Spleen (tissue), 11 donors: ENCODE measurements at regions not wholly inside any gene's neighbourhood (a gene's known extent, or its start where the extent isn't known, plus 50 kb on each side); places are given as distances from the start of the nearest gene placed in this dataset.

Experiments used
- DNase-seq: peaks from one replicate; pipeline ENCODE4 v3.0.0-alpha.2; 2020
- H3K27ac ChIP-seq, 8 donors: fragments of 200-600 bp; sonication (generic) in 7 of 8; 1 replicate in 4 of 8; 2 replicates in 4 of 8; pipeline versions ENCODE4 v1.5.0 to v1.8.0; 2016 to 2021; ENCODE audit warnings: inconsistent platforms in 4 of 8, mild to moderate bottlenecking in 4 of 8, moderate library complexity in 1 of 8
- H3K27me3 ChIP-seq, 7 donors: fragments of 200-600 bp; sonication (generic) in 6 of 7; replicated peaks in 1 of 7; 1 replicate in 4 of 7; 2 replicates in 3 of 7; pipeline versions ENCODE4 v1.5.0 to v1.8.0; 2016 to 2021; ENCODE audit warnings: inconsistent platforms in 3 of 7, mild to moderate bottlenecking in 1 of 7
- H3K36me3 ChIP-seq, 6 donors: fragments of 200-600 bp; sonication (generic) in 5 of 6; 1 replicate in 4 of 6; 2 replicates in 2 of 6; pipeline versions ENCODE4 v1.5.0 to v1.8.0; 2016 to 2021; ENCODE audit warnings: inconsistent platforms in 2 of 6
- H3K4me1 ChIP-seq, 6 donors: fragments of 200-600 bp; sonication (generic) in 5 of 6; 1 replicate in 3 of 6; 2 replicates in 3 of 6; pipeline versions ENCODE4 v1.5.0 to v1.8.0; 2016 to 2021; ENCODE audit warnings: inconsistent platforms in 3 of 6
- H3K4me3 ChIP-seq, 8 donors: fragments of 200-600 bp; sonication (generic) in 7 of 8; 1 replicate in 4 of 8; 2 replicates in 4 of 8; pipeline versions ENCODE4 v1.5.0 to v1.8.0; 2016 to 2021; ENCODE audit warnings: inconsistent platforms in 4 of 8, mild to moderate bottlenecking in 4 of 8, moderate library complexity in 2 of 8
- H3K9me3 ChIP-seq, 8 donors: fragments of 200-600 bp; sonication (generic) in 7 of 8; 1 replicate in 4 of 8; 2 replicates in 4 of 8; pipeline versions ENCODE4 v1.5.0 to v1.8.0; 2016 to 2021; ENCODE audit warnings: inconsistent platforms in 4 of 8
- POLR2A ChIP-seq, 3 donors: fragments of 450-650 bp; IDR thresholded peaks; one replicate each; pipeline ENCODE4 v1.5.1; 2017; ENCODE audit warnings: antibody characterized with exemption in 3 of 3, mild to moderate bottlenecking in 1 of 3
- POLR2AphosphoS5 ChIP-seq, 3 donors: sonication (generic); formaldehyde crosslinking; IDR thresholded peaks; one replicate each; pipeline ENCODE4 v1.5.1; 2017; ENCODE audit warnings: antibody characterized with exemption in 3 of 3
- WGBS, 5 donors: extraction: QIAGEN DNeasy Blood & Tissue Kit in 3 of 5; methylation state at CpG; one replicate each; pipeline versions ENCODE4 v1.1.5 to v1.1.7; 2013 to 2018; 5-methylcytosine and 5-hydroxymethylcytosine counted together
- intact Hi-C: fragments of 100-400 bp; cut with DNase I; formaldehyde crosslinking; loops from one replicate; pipeline ENCODE4 v1.15.0; 2023; ENCODE audit warnings: low total_unique reads
- TF ChIP-seq, protein P1 (sequence below), 11 experiments: fragments of 200-600 bp in 7 of 11; fragments of 450-650 bp in 4 of 11; sonication (generic) in 4 of 11; IDR thresholded peaks in 8 of 11; conservative IDR thresholded peaks in 3 of 11; 1 replicate in 7 of 11; 2 replicates in 4 of 11; pipeline versions ENCODE4 v1.4.0 to v1.8.0; 2016 to 2021; ENCODE audit warnings: antibody characterized with exemption in 11 of 11, inconsistent platforms in 4 of 11, mild to moderate bottlenecking in 1 of 11
- donor health status: healthy with polysubstance abuse.
- donor health status: DM: no; HTN: no; CAD: no; lungs with moderate emphysema.
- donor health status: DM: no; HTN: no; CAD: no.
- donor health status: Bipolar disorder and iron deficiency.
- donor health status: healthy.
- donor health status: DM: no; HTN: no; CAD: no.
- donor health status: DM: yes; HTN: yes; CAD: no.

DNA sequence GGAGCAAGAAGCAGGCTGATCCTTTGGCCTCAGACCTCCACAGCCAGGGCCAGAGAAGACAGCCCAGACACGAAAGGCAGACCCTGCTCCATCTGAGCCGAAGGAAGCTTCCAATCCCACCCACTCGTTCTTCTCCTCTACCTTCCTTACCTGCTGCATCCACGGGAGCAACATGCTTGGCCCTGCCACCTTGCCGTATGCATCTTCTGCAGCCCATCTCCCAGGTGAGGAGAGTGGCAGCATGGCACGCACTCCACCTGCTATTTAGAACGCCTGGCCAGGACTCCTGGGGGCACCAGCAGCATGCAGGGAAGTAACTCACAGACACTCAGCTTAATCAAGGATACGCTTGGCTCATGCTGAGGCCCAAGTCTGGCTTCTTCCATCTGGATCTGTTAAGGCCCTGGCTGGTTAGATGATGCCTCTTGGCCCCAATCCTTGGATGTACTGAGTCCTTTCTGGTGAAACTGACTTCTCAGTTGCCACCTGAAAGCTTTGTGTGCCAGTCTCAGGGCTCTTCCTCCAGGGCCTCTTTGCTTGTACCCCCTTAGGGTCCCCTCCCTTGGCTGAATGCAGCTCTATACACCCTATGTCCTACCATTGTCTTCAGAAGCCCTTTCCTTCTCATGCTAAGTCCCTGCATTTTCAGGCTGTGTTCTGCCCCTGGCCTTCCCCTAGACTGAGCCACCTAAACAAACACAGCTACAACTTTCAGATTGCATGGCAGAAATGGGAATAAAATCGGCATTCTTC lies 604.9 kb downstream of the BUD13 start:
- Histone ChIP-seq H3K27ac (no peak overlapping the region), H3K36me3 (no peaks in the 10 kb centered on the region), H3K27me3 (peaks cover 0 to 41% (median 0%) of the 10 kb centered on the region in 7 donors), H3K9me3 (no peaks in the 10 kb centered on the region), H3K4me1 (no peaks in the 10 kb centered on the region), H3K4me3 (no peak overlapping the region)
- WGBS, 5 donors = 78 to 93% (median 83%) methylated on average over 9 of the region's 9 CpGs
- intact Hi-C loops = no loop called here
- no peak for DNase-seq
- TF ChIP-seq, protein P1, sequence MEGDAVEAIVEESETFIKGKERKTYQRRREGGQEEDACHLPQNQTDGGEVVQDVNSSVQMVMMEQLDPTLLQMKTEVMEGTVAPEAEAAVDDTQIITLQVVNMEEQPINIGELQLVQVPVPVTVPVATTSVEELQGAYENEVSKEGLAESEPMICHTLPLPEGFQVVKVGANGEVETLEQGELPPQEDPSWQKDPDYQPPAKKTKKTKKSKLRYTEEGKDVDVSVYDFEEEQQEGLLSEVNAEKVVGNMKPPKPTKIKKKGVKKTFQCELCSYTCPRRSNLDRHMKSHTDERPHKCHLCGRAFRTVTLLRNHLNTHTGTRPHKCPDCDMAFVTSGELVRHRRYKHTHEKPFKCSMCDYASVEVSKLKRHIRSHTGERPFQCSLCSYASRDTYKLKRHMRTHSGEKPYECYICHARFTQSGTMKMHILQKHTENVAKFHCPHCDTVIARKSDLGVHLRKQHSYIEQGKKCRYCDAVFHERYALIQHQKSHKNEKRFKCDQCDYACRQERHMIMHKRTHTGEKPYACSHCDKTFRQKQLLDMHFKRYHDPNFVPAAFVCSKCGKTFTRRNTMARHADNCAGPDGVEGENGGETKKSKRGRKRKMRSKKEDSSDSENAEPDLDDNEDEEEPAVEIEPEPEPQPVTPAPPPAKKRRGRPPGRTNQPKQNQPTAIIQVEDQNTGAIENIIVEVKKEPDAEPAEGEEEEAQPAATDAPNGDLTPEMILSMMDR (IDR thresholded peaks at IDR 0.05 in 8 of 11, conservative IDR thresholded peaks at IDR 0.05 in 3 of 11) = no peak
- TF ChIP-seq POLR2A (IDR thresholded peaks at IDR 0.05) (no peak), POLR2AphosphoS5 (IDR thresholded peaks at IDR 0.05) (no peak)

DNA sequence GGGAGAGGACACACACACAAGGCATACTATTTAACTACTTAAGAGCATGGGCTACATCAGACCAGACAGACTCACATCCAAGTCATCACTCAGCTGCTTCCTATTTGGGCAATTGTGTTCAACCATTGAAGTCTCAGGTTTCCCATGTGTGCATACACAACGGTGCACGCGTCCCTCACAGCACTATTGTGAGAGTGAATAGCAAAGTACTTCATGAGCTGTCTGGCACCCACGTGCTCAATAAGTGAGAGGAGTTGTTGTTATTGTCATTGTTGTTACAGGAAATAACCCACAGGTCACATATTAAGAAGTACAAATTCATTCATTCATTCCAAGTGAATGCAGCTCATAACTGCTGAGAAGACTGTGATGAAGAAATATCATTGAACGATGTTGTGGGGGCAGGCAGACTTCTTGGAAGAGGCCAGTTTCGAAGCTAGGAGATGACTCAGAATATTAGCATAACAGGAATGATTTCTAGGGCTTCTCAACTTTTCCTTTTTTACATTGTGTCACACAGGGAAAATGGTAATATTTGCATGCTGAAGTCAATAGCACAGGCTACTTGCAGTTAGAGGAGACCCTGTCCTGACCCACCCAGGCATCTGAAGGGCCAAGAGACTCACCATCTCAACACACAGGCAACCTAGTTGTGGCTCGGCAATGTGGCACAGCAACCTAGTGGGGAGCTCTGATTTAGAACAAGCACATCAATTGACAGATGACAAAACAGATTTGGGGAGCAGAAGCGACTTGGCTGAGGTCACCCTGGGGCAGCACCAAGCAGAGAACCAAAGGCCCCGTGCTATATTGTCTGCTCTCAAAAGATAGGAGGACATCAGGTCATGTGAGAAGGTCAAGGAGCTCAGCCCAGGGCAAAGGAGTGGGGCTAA lies 606.0 kb downstream of the BUD13 start:
- H3K9me3 ChIP-seq = no peaks in the 10 kb centered on the region
- WGBS, 5 donors = 52 to 72% (median 66%) methylated on average over 9 of the region's 9 CpGs
- H3K4me1 ChIP-seq = no peaks in the 10 kb centered on the region
- TF ChIP-seq POLR2A (IDR thresholded peaks at IDR 0.05) (no peak), POLR2AphosphoS5 (IDR thresholded peaks at IDR 0.05) (no peak)
- TF ChIP-seq, protein P1 (IDR thresholded peaks at IDR 0.05 in 8 of 11, conservative IDR thresholded peaks at IDR 0.05 in 3 of 11) = no peak
- peaks cover 0 to 51% (median 0%) of the 10 kb centered on the region in 7 donors for H3K27me3 ChIP-seq
- no peak overlapping the region for H3K27ac ChIP-seq
- no peak overlapping the region for H3K4me3 ChIP-seq
- H3K36me3 ChIP-seq = no peaks in the 10 kb centered on the region
- intact Hi-C loops = no loop called here
- no peak for DNase-seq

DNA sequence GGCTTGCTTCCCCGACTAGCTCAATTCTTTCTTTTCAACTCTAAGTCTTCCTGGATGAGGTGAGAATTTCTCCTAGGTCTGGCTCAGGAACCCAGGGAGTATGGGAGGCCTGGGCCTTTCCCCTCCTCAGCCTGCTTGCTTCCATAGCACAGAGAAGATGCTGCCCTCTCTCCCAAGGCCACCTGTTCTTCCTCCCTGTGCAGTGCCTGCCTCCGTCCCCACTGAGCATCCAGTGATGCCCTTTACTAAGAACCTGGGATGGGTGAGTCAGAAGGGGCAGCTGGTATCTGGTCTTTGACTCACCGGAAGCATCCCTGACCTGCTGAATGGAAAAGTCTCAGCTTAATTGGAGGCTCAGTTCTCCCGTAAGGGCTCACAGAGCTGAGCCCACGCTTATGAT lies 607.9 kb downstream of the BUD13 start:
- Histone ChIP-seq H3K9me3 (no peaks in the 10 kb centered on the region), H3K36me3 (no peaks in the 10 kb centered on the region), H3K27ac (no peak overlapping the region), H3K4me3 (no peak overlapping the region), H3K27me3 (peaks cover 0 to 48% (median 0%) of the 10 kb centered on the region in 7 donors), H3K4me1 (no peaks in the 10 kb centered on the region)
- 73 to 87% (median 80%) methylated on average over 5 of the region's 5 CpGs for WGBS, 5 donors
- intact Hi-C loops = no loop called here
- TF ChIP-seq, protein P1 (IDR thresholded peaks at IDR 0.05 in 8 of 11, conservative IDR thresholded peaks at IDR 0.05 in 3 of 11) = no peak
- TF ChIP-seq POLR2AphosphoS5 (IDR thresholded peaks at IDR 0.05) = no peak
- TF ChIP-seq POLR2A (IDR thresholded peaks at IDR 0.05) = no peak
- DNase-seq = no peak

DNA sequence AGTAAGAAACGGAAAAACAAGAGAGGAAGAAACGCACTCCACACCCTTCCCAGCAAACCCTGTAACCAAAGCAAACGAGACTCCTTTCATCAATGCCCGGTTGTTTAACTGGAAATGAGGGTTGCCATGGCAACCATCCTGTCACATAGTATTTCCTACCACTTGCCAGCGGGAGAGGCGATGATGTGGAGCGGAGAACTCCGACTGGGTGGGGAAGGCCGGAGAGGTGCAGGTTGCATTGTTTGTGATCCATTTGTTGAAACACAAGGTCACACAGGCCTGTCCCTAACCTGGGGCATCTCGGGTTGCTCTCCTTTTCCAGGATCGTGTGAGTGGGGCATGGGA lies 609.9 kb downstream of the BUD13 start:
- intact Hi-C loops = no loop called here
- no peaks in the 10 kb centered on the region for H3K4me1 ChIP-seq
- H3K27me3 ChIP-seq = peaks cover 0 to 46% (median 0%) of the 10 kb centered on the region in 7 donors
- no peaks in the 10 kb centered on the region for H3K36me3 ChIP-seq
- WGBS, 5 donors = 14 to 34% (median 21%) methylated on average over 11 of the region's 11 CpGs
- H3K9me3 ChIP-seq = no peaks in the 10 kb centered on the region
- H3K27ac ChIP-seq = no peak overlapping the region
- no peak for TF ChIP-seq POLR2AphosphoS5 (IDR thresholded peaks at IDR 0.05)
- TF ChIP-seq, protein P1 (IDR thresholded peaks at IDR 0.05 in 8 of 11, conservative IDR thresholded peaks at IDR 0.05 in 3 of 11) = no peak
- no peak for DNase-seq
- no peak overlapping the region for H3K4me3 ChIP-seq
